Fibroblast of pulmonary artery (primary cell): ENCODE measurements at regions not wholly inside any gene's neighbourhood (a gene's known extent, or its start where the extent isn't known, plus 50 kb on each side); places are given as distances from the start of the nearest gene placed in this dataset.
A peak's percentile ranks its signal among the peaks of the same experiment; 100 is the strongest.

Source experiments
- DNase-seq: peaks from one replicate; pipeline ENCODE4 v3.0.0-alpha.2; 2010; ENCODE audit warnings: low read depth
- H3K4me3 ChIP-seq: replicated peaks from 2 replicates; pipeline ENCODE4 v1.5.1; 2011; ENCODE audit warnings: low read depth, mild to moderate bottlenecking, control low read depth, low read length, moderate library complexity
- TF ChIP-seq, protein P1 (sequence below): IDR thresholded peaks from 2 replicates; pipeline ENCODE4 v1.5.1; 2011; ENCODE audit warnings: mild to moderate bottlenecking, control low read depth, low read length, inconsistent platforms; ENCODE audit errors: missing control alignments

DNA sequence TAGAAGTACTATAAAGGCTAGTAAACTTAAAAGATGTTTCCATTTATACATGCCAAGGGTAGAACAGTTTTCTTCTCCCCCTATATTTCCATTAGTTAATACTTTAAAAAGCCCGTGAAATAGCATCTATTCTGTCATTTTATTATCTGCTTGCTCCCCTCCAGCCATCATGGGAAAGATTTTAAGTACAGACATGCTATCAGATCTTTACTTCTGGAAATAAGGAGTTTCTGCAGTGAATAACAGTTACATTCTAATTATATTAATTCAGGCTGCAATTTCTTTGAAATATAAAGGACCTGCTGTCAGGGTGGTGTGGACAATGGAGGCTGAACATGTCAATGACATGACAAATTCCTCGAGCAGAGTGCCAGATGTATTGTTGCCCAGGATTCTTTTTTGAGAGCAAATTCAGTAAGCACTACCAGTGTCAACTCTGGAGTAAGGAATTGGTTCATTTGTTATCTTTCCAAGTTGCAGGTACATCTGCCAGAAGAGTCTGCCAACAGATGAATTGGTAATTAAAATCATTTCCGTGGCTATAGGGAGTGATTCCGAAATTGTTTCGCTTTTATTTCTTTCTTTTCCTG is 151.3 kb downstream of the BTG1 start:
- TF ChIP-seq, protein P1, sequence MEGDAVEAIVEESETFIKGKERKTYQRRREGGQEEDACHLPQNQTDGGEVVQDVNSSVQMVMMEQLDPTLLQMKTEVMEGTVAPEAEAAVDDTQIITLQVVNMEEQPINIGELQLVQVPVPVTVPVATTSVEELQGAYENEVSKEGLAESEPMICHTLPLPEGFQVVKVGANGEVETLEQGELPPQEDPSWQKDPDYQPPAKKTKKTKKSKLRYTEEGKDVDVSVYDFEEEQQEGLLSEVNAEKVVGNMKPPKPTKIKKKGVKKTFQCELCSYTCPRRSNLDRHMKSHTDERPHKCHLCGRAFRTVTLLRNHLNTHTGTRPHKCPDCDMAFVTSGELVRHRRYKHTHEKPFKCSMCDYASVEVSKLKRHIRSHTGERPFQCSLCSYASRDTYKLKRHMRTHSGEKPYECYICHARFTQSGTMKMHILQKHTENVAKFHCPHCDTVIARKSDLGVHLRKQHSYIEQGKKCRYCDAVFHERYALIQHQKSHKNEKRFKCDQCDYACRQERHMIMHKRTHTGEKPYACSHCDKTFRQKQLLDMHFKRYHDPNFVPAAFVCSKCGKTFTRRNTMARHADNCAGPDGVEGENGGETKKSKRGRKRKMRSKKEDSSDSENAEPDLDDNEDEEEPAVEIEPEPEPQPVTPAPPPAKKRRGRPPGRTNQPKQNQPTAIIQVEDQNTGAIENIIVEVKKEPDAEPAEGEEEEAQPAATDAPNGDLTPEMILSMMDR: no peak
- no peak overlapping the region for H3K4me3 ChIP-seq
- DNase-seq: no peak

DNA sequence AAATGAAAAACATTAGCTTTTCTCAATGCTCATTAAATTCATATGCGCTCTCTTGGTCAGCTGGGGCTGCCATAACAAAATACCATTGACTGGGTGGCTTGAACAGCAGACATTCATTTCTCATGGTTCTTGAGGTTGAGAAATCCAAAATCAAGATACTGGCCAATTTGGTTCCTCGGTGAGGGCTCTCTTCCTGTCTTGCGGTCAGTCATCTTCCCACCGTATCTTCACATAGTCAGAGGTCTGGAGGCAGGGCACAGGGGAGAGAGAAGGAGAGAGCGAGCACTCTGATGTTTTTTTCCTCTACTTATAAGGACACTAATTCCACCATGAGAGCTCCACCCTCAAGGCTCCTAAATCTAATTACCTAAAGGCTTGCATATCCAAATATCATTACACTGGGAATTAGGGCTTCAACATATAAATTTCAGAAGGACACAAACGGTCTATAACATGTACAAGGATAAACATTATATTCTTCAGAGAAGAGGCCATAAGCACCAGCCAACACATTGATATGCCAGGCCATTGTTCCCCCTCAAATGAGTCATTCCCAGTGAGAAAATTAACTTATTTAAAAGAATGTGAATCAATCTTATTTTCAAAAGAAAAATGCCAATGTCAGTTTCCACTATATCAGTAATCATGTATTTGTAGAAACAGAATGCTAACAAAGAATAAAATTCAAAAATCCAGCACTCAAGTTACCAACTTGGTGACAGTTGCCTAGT is 152.2 kb downstream of the BTG1 start:
- H3K4me3 ChIP-seq: no peak overlapping the region
- TF ChIP-seq, protein P1: no peak
- no peak for DNase-seq

DNA sequence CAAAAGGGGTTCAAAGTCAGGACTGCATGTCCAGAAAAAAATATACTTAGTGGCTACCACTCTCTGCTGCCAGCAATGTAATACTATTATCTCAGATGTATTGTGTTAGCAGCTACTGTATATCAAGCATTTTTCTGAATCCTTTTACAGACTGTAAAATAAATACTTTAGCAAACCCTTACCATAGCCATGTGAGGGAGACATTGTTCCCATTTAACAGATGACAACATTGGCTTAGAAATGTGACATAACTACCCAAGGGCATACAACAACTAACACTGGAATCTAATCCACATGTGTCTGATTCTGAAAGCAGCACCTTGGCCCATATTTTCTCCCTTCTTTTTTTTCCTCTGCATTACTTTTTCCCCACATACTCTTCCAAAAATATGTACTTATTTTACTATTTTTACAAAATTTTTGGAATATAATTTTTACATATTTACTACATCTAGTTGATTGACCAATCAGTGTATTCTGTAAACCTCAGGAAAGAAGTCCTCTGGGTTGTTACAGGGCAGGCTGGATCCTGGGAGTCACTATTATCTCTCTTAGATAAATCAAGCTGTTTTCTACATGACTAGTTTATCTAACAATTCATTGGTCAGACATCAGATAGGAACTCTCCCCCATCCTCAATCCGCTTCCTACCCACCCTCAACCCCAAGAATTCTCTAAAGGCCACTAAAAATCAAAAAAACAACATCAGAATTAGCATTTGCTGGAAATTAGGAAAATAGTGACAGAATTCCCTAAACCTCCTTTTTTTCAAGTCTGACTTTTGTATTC is 154.1 kb downstream of the BTG1 start:
- TF ChIP-seq, protein P1: no peak
- H3K4me3 ChIP-seq: no peak overlapping the region
- peak; percentile 42 for DNase-seq

DNA sequence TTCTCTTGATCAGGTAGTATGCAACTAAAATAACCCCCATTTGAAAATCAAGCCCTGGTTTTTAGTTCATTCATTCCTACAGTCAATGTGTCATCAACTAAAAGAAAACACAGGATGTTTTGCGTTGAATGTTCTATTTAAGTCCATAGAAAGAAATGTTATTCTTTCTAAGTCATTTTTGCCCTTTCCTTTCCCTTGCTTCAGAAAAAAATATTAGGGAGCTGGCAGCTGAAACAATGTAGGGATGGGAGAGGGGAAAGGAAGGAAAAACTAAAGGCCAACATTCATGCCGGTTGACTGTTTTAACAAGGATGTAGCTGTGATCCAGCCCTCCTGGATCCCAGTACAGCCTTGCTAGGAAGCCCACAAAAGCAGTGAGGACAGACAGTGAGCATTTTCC is 155.1 kb downstream of the BTG1 start:
- TF ChIP-seq, protein P1: no peak
- DNase-seq: peak; percentile 47
- no peak overlapping the region for H3K4me3 ChIP-seq

DNA sequence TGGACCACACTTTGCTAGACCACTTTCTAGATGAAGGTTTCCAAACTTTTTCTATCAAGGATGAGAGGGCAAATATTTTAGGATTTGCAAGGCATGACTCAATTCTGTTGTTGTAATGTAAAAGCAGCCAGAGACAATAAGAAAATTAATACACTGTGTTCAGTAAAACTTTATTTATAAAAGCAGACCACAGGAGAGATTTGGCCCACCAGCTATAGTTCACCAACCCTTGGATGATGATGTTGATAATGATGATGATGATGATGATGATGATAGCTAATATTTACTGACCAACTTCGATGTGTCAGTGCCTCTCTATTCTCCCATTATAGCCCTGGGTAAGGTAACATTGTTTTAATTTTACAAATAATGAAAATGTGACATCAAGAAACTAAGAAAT is 156.5 kb downstream of the BTG1 start:
- TF ChIP-seq, protein P1: no peak
- no peak for DNase-seq
- H3K4me3 ChIP-seq: no peak overlapping the region

DNA sequence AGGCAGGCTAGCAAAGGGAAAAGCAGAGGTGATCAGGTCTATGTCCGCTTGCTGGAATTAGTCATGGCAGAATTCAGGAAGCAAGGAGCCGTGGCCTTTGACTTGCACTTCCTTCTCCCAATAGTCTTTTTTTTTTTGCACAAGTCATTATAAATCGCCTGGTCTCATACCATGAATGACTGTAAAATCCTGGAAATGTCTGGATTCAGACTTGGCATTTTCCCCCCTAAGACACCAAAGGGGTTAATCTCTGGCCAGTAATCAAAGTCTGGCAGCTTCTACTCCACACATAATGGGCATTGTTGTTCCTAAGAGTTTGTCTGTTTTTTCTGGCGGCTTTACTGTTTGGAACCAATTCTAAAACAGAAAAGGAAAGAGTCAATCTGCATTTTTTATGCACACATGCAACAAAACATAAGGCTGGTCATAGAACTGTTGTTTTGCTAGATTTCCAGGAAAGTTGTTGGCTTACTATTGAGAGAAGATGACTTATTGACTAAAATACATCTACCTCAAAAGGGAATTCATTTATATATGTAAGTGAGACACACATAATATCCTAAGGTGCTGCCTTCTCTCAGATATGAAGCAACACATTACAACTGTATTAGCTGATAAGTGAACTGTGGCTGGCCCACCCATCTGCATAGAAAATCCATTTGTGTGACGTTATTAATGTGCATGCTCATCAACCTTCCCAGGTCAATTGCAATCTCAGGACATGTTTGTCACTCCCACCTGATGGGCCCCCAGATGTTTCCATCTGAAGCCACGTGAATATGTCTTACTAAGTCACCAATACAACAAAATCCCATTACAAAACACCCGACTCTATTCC is 157.3 kb downstream of the BTG1 start:
- DNase-seq: peak; percentile 62
- no peak overlapping the region for H3K4me3 ChIP-seq
- TF ChIP-seq, protein P1: no peak
